ENCODE measurements at regions not wholly inside any gene's neighbourhood (a gene's known extent, or its start where the extent isn't known, plus 50 kb on each side); places are given as distances from the start of the nearest gene placed in this dataset.

GRCh38 chr7:22932896-22933295 is 81.0 kb downstream of the HYCC1 start:
- TF ChIP-seq EZH2 (IDR thresholded peaks at IDR 0.05; ENCODE audit: low read depth, unreplicated experiment) (no peak), CTCF (conservative IDR thresholded peaks at IDR 0.05; ENCODE audit: low read depth in 2 of 2) (no peak), POLR2AphosphoS5 (IDR thresholded peaks at IDR 0.05; ENCODE audit: low read depth) (no peak), REST (IDR thresholded peaks at IDR 0.05; ENCODE audit: unreplicated experiment) (no peak), EZH2phosphoT487 (IDR thresholded peaks at IDR 0.05; ENCODE audit: unreplicated experiment) (no peak), JUNB (IDR thresholded peaks at IDR 0.05; ENCODE audit: unreplicated experiment) (no peak), CREB1 (CRISPR knock-in tag; IDR thresholded peaks at IDR 0.05; ENCODE audit: low read depth) (no peak), ZNF114 (CRISPR knock-in tag; IDR thresholded peaks at IDR 0.05) (no peak), STAT1 (IDR thresholded peaks at IDR 0.05; ENCODE audit: unreplicated experiment) (no peak), ETS1 (IDR thresholded peaks at IDR 0.05) (no peak), ZNF331 (CRISPR knock-in tag; IDR thresholded peaks at IDR 0.05; ENCODE audit: low read depth) (no peak)
